Kidney (tissue), 13 donors: ENCODE measurements at regions not wholly inside any gene's neighbourhood (a gene's known extent, or its start where the extent isn't known, plus 50 kb on each side); places are given as distances from the start of the nearest gene placed in this dataset.

ENCODE experiments used
- DNase-seq, 5 donors: peaks; one replicate each; pipeline ENCODE4 v3.0.0-alpha.2; 2013 to 2020
- FAIRE-seq: peaks from 2 replicates; lab custom pipeline; 2012; peaks lifted over from hg19 to GRCh38; lab: Jason Lieb, UNC
- H3K27ac ChIP-seq, 2 donors: one replicate each; pipeline ENCODE4 v1.7.0; 2013; ENCODE audit warnings: low read depth in 2 of 2, low read length in 2 of 2, inconsistent platforms in 1 of 2
- H3K27me3 ChIP-seq: one replicate; pipeline ENCODE4 v1.7.1; 2013; ENCODE audit warnings: low read length, inconsistent platforms; ENCODE audit not compliant: control insufficient read depth, insufficient read depth
- H3K36me3 ChIP-seq, 3 donors: one replicate each; pipeline versions ENCODE4 v1.7.0 to v1.7.1; 2013; ENCODE audit warnings: low read length in 3 of 3, control low read depth in 1 of 3, inconsistent platforms in 1 of 3; ENCODE audit not compliant: insufficient read depth in 3 of 3, control insufficient read depth in 2 of 3
- H3K4me1 ChIP-seq, 3 donors: one replicate each; pipeline versions ENCODE4 v1.7.0 to v1.7.1; 2013; ENCODE audit warnings: low read length in 3 of 3, inconsistent platforms in 1 of 3, low read depth in 1 of 3; ENCODE audit not compliant: control insufficient read depth in 2 of 3, insufficient read depth in 2 of 3
- H3K4me3 ChIP-seq, 3 donors: one replicate each; pipeline versions ENCODE4 v1.7.0 to v1.8.1; 2013; ENCODE audit warnings: low read length in 3 of 3, control low read depth in 1 of 3, inconsistent platforms in 1 of 3
- H3K9ac ChIP-seq, 3 donors: one replicate each; pipeline versions ENCODE4 v1.7.0 to v1.7.1; 2013; ENCODE audit warnings: low read length in 3 of 3, control low read depth in 1 of 3, inconsistent platforms in 1 of 3
- H3K9me3 ChIP-seq, 3 donors: one replicate each; pipeline versions ENCODE4 v1.7.0 to v1.7.1; 2013; ENCODE audit warnings: low read length in 3 of 3, control low read depth in 1 of 3, inconsistent platforms in 1 of 3; ENCODE audit not compliant: control insufficient read depth in 2 of 3, insufficient read depth in 1 of 3
- intact Hi-C: fragments of 100-400 bp; cut with DNase I; formaldehyde crosslinking; loops from one replicate; pipeline ENCODE4 v1.11.1; 2022
- TF ChIP-seq, protein P1 (sequence below): IDR thresholded peaks from 3 replicates; pipeline ENCODE4 v1.5.1; 2012; ENCODE audit warnings: mild to moderate bottlenecking, moderate library complexity, borderline replicate concordance; ENCODE audit not compliant: insufficient read depth; ENCODE audit errors: extremely low read depth
- donor health status: control.
- donor health status: control.
- donor health status: control.
- donor health status: control.
- donor health status: control.
- donor health status: DM: yes; HTN: yes; CAD: no.
- donor health status: Normal renal cell carcinoma (clear cell type).

DNA sequence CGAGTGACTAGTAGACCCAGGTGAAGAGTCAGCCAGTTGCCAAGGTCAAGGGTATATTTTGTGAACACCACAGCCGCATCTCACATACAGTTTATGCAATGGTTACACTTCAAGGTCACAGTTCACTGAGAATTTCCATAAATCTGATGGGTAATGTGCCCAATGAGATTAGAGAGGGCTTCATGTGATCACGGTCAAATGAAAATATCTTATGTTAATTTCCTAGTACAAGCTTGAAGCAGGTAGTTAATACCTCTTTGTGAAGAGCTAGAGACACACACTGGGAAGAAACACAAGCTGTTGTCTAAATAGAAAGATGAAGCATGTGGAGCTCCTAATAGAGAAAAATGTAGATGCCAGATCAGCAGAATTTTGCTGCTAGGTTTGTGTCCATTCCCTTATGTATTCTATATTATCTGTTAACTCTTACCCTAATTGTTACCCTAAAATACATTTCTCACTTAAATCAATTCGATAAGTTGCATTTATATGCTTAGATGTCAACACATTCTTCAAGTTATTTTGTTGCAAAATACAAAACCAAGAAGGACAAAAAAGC is 136.0 kb downstream of the NR2F2 start:
- no peaks in the 10 kb centered on the region for H3K27me3 ChIP-seq
- no peaks in the 10 kb centered on the region for H3K4me1 ChIP-seq
- no peaks in the 10 kb centered on the region for H3K9me3 ChIP-seq
- no peak overlapping the region for H3K9ac ChIP-seq
- DNase-seq (no peak), FAIRE-seq (no peak)
- TF ChIP-seq, protein P1, sequence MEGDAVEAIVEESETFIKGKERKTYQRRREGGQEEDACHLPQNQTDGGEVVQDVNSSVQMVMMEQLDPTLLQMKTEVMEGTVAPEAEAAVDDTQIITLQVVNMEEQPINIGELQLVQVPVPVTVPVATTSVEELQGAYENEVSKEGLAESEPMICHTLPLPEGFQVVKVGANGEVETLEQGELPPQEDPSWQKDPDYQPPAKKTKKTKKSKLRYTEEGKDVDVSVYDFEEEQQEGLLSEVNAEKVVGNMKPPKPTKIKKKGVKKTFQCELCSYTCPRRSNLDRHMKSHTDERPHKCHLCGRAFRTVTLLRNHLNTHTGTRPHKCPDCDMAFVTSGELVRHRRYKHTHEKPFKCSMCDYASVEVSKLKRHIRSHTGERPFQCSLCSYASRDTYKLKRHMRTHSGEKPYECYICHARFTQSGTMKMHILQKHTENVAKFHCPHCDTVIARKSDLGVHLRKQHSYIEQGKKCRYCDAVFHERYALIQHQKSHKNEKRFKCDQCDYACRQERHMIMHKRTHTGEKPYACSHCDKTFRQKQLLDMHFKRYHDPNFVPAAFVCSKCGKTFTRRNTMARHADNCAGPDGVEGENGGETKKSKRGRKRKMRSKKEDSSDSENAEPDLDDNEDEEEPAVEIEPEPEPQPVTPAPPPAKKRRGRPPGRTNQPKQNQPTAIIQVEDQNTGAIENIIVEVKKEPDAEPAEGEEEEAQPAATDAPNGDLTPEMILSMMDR: no peak
- no peak overlapping the region for H3K4me3 ChIP-seq
- no peak overlapping the region for H3K27ac ChIP-seq
- no peaks in the 10 kb centered on the region for H3K36me3 ChIP-seq
- intact Hi-C loops: no loop called here

DNA sequence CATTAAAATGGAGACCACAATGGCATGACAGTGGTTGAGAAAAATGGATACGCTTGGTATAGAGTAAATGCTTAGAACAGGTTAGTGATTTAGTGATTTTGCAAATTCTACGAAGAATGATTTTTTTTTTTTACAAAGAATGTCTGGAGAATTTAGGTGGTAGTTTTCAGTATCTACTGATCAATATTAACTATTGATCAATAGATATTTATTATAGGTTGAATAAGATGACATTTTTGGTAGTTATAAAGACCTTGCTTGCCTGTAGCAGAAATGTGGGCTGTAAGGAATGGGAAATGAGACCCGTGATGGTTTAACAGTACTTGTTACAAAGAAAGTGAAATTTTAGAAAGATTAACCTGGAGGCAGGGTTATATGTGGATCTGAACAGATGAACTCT is 137.5 kb downstream of the NR2F2 start:
- FAIRE-seq: no peak
- H3K9ac ChIP-seq: no peak overlapping the region
- no peak overlapping the region for H3K27ac ChIP-seq
- intact Hi-C loops: no loop called here
- H3K36me3 ChIP-seq: no peaks in the 10 kb centered on the region
- no peak overlapping the region for H3K4me3 ChIP-seq
- H3K27me3 ChIP-seq: no peaks in the 10 kb centered on the region
- no peaks in the 10 kb centered on the region for H3K4me1 ChIP-seq
- TF ChIP-seq, protein P1: no peak
- DNase-seq: no peak
- H3K9me3 ChIP-seq: no peaks in the 10 kb centered on the region

DNA sequence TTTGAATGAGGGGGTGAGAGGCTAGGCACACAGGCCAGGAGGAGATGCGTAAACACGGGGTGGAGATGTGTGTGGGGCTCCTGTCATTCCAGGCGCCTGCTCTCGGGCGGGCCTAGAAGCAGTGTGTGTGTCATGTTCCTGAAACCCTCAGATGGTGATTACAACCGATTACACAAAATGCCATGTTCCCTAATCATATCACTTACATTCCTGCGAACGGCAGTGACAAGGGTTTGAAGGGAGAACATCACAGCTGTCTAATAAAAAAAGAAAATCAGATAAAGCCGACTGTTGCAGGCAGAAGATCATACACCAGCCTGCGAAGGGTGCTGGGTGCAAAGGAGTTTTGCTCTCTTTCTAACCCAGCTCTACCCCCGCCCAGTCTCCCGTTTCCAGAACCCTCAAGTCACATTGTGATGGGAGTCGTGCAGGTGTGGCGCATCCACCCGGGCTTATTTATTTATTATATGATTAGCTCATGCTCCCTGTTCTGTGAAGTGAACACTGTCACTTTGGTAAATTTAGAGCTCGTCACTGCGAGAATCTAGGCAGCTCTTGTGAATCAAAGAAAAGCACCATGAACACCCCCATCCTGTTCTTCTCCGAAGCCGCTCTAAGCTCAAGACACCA is 140.3 kb downstream of the NR2F2 start:
- no peak overlapping the region for H3K9ac ChIP-seq
- no peak for FAIRE-seq
- intact Hi-C loops: no loop called here

More for the DNA sequence above, 140.3 kb downstream of the NR2F2 start:
- no peaks in the 10 kb centered on the region for H3K27me3 ChIP-seq
- no peak overlapping the region for H3K4me3 ChIP-seq
- no peaks in the 10 kb centered on the region for H3K9me3 ChIP-seq
- no peak for DNase-seq
- no peaks in the 10 kb centered on the region for H3K36me3 ChIP-seq
- TF ChIP-seq, protein P1: no peak
- H3K27ac ChIP-seq: no peak overlapping the region
- no peaks in the 10 kb centered on the region for H3K4me1 ChIP-seq
